Endothelial cell (in vitro differentiated cells): ENCODE measurements at regions not wholly inside any gene's neighbourhood (a gene's known extent, or its start where the extent isn't known, plus 50 kb on each side); places are given as distances from the start of the nearest gene placed in this dataset.

Experiments used
- DNase-seq: peaks from one replicate; pipeline ENCODE4 v3.0.0; 2021; ENCODE audit warnings: low spot score
- H3K27ac Mint-ChIP-seq: one replicate; pipeline ENCODE4 v1.8.0; 2021; ENCODE audit warnings: mixed read lengths, inconsistent platforms; ENCODE audit not compliant: unreplicated experiment
- H3K27me3 Mint-ChIP-seq: one replicate; pipeline ENCODE4 v1.8.0; 2021; ENCODE audit warnings: mild to moderate bottlenecking, moderate library complexity, mixed read lengths, inconsistent platforms; ENCODE audit not compliant: unreplicated experiment
- H3K36me3 Mint-ChIP-seq: one replicate; pipeline ENCODE4 v1.8.0; 2021; ENCODE audit warnings: mild to moderate bottlenecking, low read depth, mixed read lengths, inconsistent platforms; ENCODE audit not compliant: unreplicated experiment
- H3K4me1 Mint-ChIP-seq: one replicate; pipeline ENCODE4 v1.8.0; 2021; ENCODE audit warnings: mild to moderate bottlenecking, mixed read lengths, inconsistent platforms; ENCODE audit not compliant: unreplicated experiment
- H3K4me3 Mint-ChIP-seq: one replicate; pipeline ENCODE4 v1.8.0; 2021; ENCODE audit warnings: mild to moderate bottlenecking, mixed read lengths, inconsistent platforms; ENCODE audit not compliant: unreplicated experiment
- H3K9me3 Mint-ChIP-seq: one replicate; pipeline ENCODE4 v1.8.0; 2021; ENCODE audit warnings: mixed read lengths, inconsistent platforms; ENCODE audit not compliant: unreplicated experiment
- TF ChIP-seq, protein P1 (sequence below): fragments of 200-600 bp; sonication (generic); IDR thresholded peaks from one replicate; pipeline ENCODE4 v1.5.0; 2021; ENCODE audit warnings: antibody characterized with exemption; ENCODE audit not compliant: unreplicated experiment

DNA sequence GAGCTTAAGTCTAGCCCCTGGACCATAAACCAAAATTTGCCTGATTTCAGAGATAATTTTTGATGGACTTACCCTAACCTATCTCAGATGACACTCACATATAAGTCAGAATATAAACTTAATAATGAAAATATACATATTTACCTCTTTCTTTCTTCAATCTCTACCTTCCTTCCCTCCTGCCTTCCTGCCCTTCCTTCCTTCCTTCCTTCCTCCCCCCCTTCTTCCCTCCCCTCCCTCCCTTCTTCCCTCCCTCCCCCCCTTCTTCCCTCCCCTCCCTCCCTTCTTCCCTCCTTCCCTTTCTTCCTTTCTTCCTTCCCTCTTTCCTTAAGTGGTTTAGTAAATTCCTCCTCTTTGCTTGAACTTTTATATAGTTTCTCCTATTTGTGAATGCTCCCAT is 88.7 kb downstream of the EDNRB start:
- Mint-ChIP-seq H3K36me3 (no peaks in the 10 kb centered on the region), H3K4me1 (peaks cover 2% of the 10 kb centered on the region), H3K4me3 (no peak overlapping the region), H3K9me3 (no peaks in the 10 kb centered on the region), H3K27ac (no peak overlapping the region), H3K27me3 (no peaks in the 10 kb centered on the region)
- TF ChIP-seq, protein P1, sequence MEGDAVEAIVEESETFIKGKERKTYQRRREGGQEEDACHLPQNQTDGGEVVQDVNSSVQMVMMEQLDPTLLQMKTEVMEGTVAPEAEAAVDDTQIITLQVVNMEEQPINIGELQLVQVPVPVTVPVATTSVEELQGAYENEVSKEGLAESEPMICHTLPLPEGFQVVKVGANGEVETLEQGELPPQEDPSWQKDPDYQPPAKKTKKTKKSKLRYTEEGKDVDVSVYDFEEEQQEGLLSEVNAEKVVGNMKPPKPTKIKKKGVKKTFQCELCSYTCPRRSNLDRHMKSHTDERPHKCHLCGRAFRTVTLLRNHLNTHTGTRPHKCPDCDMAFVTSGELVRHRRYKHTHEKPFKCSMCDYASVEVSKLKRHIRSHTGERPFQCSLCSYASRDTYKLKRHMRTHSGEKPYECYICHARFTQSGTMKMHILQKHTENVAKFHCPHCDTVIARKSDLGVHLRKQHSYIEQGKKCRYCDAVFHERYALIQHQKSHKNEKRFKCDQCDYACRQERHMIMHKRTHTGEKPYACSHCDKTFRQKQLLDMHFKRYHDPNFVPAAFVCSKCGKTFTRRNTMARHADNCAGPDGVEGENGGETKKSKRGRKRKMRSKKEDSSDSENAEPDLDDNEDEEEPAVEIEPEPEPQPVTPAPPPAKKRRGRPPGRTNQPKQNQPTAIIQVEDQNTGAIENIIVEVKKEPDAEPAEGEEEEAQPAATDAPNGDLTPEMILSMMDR: no peak
- no peak for DNase-seq

DNA sequence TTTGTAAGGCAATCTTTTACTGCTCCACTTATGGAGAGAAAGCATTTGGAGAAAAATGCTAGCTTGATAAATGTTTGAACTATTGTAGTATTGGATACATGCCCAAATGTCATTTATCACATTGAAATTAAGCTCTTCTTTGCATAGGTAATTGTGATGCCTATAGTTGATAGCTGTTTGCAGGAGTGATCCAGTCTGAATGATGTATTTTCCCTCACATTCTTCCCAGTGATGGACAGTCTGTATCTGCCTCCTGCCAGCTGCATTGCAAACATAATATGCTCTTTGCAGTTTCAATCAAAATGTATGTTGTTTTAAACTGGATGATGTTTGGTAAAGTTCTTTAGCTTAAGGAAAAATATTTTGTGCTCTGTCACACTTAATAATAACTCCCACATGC is 89.8 kb downstream of the EDNRB start:
- Mint-ChIP-seq H3K27me3 (no peaks in the 10 kb centered on the region), H3K36me3 (no peaks in the 10 kb centered on the region), H3K4me1 (peaks cover 2% of the 10 kb centered on the region), H3K27ac (no peak overlapping the region), H3K4me3 (no peak overlapping the region), H3K9me3 (no peaks in the 10 kb centered on the region)
- no peak for DNase-seq
- TF ChIP-seq, protein P1: no peak

DNA sequence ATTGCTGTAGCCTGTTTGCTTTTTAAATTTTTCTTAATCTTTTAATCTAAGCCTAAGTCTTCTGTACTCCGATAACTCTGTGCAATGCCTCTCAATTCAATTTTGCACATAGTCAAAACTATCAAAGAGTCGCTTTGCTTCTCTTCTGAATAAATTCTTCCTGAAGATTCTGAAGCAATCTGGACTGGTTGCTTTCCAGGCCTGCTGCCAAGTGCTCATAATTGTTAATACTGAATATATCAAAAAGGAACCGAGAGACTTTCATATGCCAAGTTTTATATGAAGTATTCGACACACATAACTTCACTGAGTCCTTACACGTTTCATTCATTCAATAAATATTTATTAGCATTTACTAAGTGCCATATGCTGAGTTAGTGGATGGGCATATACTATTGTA is 91.3 kb downstream of the EDNRB start:
- Mint-ChIP-seq H3K4me3 (no peak overlapping the region), H3K9me3 (no peaks in the 10 kb centered on the region), H3K4me1 (no peaks in the 10 kb centered on the region), H3K36me3 (no peaks in the 10 kb centered on the region), H3K27me3 (no peaks in the 10 kb centered on the region), H3K27ac (no peak overlapping the region)
- TF ChIP-seq, protein P1: no peak
- DNase-seq: no peak

DNA sequence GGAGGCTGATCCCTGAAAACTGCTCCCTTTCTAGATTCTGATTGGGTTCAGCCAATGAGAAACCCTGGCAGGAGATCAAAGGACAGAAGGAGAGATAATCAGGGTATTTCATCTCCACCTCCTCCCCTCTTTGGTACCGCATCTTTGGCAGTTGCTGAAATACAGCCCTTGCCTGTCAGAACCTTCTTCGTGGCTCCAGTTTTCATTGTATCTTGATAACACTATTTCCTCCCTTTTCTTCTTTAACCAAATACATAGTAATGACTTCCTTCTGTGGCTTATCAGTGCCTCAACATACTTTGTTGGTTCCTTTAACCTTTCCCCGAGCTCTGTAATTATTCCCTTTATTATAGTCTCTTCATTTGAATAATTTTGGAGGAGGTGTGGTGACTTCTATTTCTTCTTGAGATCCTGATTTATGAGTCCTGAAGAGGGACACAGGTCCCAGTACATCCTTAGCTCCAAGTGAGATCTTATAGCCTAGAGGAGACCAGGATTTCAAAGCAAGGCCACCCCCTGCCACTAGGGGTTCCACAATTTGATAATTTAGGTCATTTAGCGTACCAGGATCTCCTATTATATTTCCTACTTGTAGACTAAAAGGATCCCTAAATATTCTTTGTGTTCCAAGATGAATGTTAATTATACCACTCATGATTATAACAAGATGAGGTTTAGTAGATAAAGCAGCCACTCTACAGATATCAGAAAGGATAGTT is 98.0 kb downstream of the EDNRB start:
- no peak for DNase-seq
- no peak overlapping the region for H3K27ac Mint-ChIP-seq

DNA sequence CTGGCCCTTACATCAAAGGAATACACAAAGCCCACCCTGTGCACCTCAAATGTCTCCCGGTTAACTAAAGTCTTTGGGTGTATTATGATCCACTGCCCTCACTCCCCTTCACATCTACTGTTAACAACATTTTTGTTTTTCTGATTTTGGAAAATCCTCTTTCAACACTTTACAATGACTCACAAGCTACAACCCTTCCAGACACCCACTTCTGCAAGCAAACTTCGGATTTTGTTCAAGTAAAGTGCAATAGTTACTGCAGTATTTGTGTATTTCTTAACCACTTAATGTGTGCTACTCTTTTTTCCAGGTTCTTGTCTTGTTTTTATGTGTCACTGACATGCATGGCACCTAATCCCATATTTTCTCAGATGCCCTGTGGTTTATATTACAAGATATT is 101.1 kb downstream of the EDNRB start:
- Mint-ChIP-seq H3K4me3 (no peak overlapping the region), H3K27me3 (peaks cover 2% of the 10 kb centered on the region), H3K4me1 (peaks cover 13% of the 10 kb centered on the region), H3K36me3 (no peaks in the 10 kb centered on the region), H3K27ac (no peak overlapping the region), H3K9me3 (no peaks in the 10 kb centered on the region)
- DNase-seq: no peak
- TF ChIP-seq, protein P1: no peak

More for the DNA sequence above, 98.0 kb downstream of the EDNRB start:
- H3K4me1 Mint-ChIP-seq: peaks cover 13% of the 10 kb centered on the region
- H3K4me3 Mint-ChIP-seq: no peak overlapping the region
- H3K27me3 Mint-ChIP-seq: no peaks in the 10 kb centered on the region
- H3K36me3 Mint-ChIP-seq: no peaks in the 10 kb centered on the region
- H3K9me3 Mint-ChIP-seq: no peaks in the 10 kb centered on the region
- TF ChIP-seq, protein P1: peak; percentile 60
